Pancreas (tissue), 10 donors: ENCODE measurements at regions not wholly inside any gene's neighbourhood (a gene's known extent, or its start where the extent isn't known, plus 50 kb on each side); places are given as distances from the start of the nearest gene placed in this dataset.

Source experiments
- ATAC-seq, 4 donors: fragments of 200-7000 bp; cut with Tn5 transposase; one replicate each; pipeline versions ENCODE4 v1.8.0 to v1.9.1; 2020; ENCODE audit warnings: mild to moderate bottlenecking in 4 of 4, moderate library complexity in 4 of 4
- DNase-seq, 6 donors: peaks; one replicate each; pipeline ENCODE4 v3.0.0-alpha.2; 2020
- FAIRE-seq: peaks from 2 replicates; lab custom pipeline; 2012; peaks lifted over from hg19 to GRCh38; lab: Jason Lieb, UNC
- H3K27ac ChIP-seq, 4 donors: fragments of 200-600 bp; sonication (generic); 1 replicate in 3 of 4; 2 replicates in 1 of 4; pipeline versions ENCODE4 v1.5.0 to v1.8.0; 2020
- H3K27me3 ChIP-seq, 4 donors: fragments of 200-600 bp; one replicate each; pipeline ENCODE4 v1.8.0; 2021
- H3K36me3 ChIP-seq, 3 donors: fragments of 200-600 bp; sonication (generic) in 1 of 3; one replicate each; pipeline versions ENCODE4 v1.5.0 to v1.8.0; 2020 to 2021
- H3K4me1 ChIP-seq, 3 donors: fragments of 200-600 bp; one replicate each; pipeline ENCODE4 v1.8.0; 2021
- H3K4me3 ChIP-seq, 4 donors: fragments of 200-600 bp; sonication (generic) in 2 of 4; one replicate each; pipeline versions ENCODE4 v1.5.0 to v1.8.0; 2020 to 2021
- H3K9me3 ChIP-seq, 4 donors: fragments of 200-600 bp; one replicate each; pipeline ENCODE4 v1.8.0; 2021
- CTCF ChIP-seq, 4 donors: fragments of 200-600 bp; sonication (generic) in 3 of 4; IDR thresholded peaks; one replicate each; pipeline versions ENCODE4 v1.5.0 to v1.8.0; 2021; ENCODE audit warnings: antibody characterized with exemption in 4 of 4
- WGBS, 2 donors: extraction: QIAGEN DNeasy Blood & Tissue Kit; methylation state at CpG; one replicate each; pipeline ENCODE4 v1.1.7; 2013; 5-methylcytosine and 5-hydroxymethylcytosine counted together
- intact Hi-C, 3 donors: fragments of 100-400 bp; cut with DNase I; formaldehyde crosslinking; loops; one replicate each; pipeline versions ENCODE4 v1.11.1 to v1.14.2; 2022
- donor health status: healthy with polysubstance abuse.
- donor health status: DM: no; HTN: no; CAD: no; lungs with moderate emphysema.
- donor health status: DM: no; HTN: no; CAD: no.
- donor health status: control.
- donor health status: control.
- donor health status: Bipolar disorder and iron deficiency.
- donor health status: DM: yes; HTN: yes; CAD: no.
- donor health status: DM: no; HTN: no; CAD: no.
- donor health status: DM: no; HTN: no; CAD: no.
- donor health status: DM: yes; HTN: yes; CAD: no.

- ATAC-seq: no peak
- no peak for DNase-seq
- H3K27ac ChIP-seq: no peak overlapping the region
- intact Hi-C loops: no loop called here
- H3K9me3 ChIP-seq: no peaks in the 10 kb centered on the region
- no peak for FAIRE-seq
- TF ChIP-seq CTCF (IDR thresholded peaks at IDR 0.05): no peak
- H3K36me3 ChIP-seq: no peaks in the 10 kb centered on the region
- no peaks in the 10 kb centered on the region for H3K27me3 ChIP-seq
- H3K4me1 ChIP-seq: no peaks in the 10 kb centered on the region
- WGBS, 2 donors: 49 to 56% methylated on average over 2 of the region's 2 CpGs
- H3K4me3 ChIP-seq: no peak overlapping the region
Measured at GRCh38 chr5:106545325-106545724, 1125.4 kb downstream of the EFNA5 start.

GRCh38 chr5:106543330-106543729 is 1127.4 kb downstream of the EFNA5 start:
- no peak for FAIRE-seq

GRCh38 chr5:106530150-106530549 is 1140.6 kb downstream of the EFNA5 start:
- Histone ChIP-seq H3K9me3 (no peaks in the 10 kb centered on the region), H3K27ac (no peak overlapping the region), H3K27me3 (no peaks in the 10 kb centered on the region), H3K36me3 (no peaks in the 10 kb centered on the region), H3K4me1 (no peaks in the 10 kb centered on the region), H3K4me3 (no peak overlapping the region)
- ATAC-seq (no peak), DNase-seq (no peak), FAIRE-seq (no peak)
- TF ChIP-seq CTCF (IDR thresholded peaks at IDR 0.05): no peak
- intact Hi-C loops: no loop called here

More at GRCh38 chr5:106543330-106543729, 1127.4 kb downstream of the EFNA5 start:
- DNase-seq (no peak), ATAC-seq (no peak)
- intact Hi-C loops: no loop called here
- Histone ChIP-seq H3K9me3 (no peaks in the 10 kb centered on the region), H3K4me1 (no peaks in the 10 kb centered on the region), H3K27me3 (no peaks in the 10 kb centered on the region), H3K4me3 (no peak overlapping the region), H3K27ac (no peak overlapping the region), H3K36me3 (no peaks in the 10 kb centered on the region)
- 39 to 52% methylated on average over 1 of the region's 1 CpG for WGBS, 2 donors
- TF ChIP-seq CTCF (IDR thresholded peaks at IDR 0.05): no peak

GRCh38 chr5:106525438-106525837 is 1145.3 kb downstream of the EFNA5 start:
- H3K9me3 ChIP-seq: no peaks in the 10 kb centered on the region
- intact Hi-C loops: no loop called here
- H3K4me1 ChIP-seq: no peaks in the 10 kb centered on the region
- DNase-seq (no peak), ATAC-seq (no peak), FAIRE-seq (no peak)
- no peak overlapping the region for H3K27ac ChIP-seq
- no peaks in the 10 kb centered on the region for H3K36me3 ChIP-seq
- 84 to 89% methylated on average over 3 of the region's 3 CpGs for WGBS, 2 donors
- no peak overlapping the region for H3K4me3 ChIP-seq
- TF ChIP-seq CTCF (IDR thresholded peaks at IDR 0.05): no peak
- no peaks in the 10 kb centered on the region for H3K27me3 ChIP-seq

- Histone ChIP-seq H3K9me3 (no peaks in the 10 kb centered on the region), H3K4me3 (no peak overlapping the region), H3K27me3 (no peaks in the 10 kb centered on the region), H3K4me1 (no peaks in the 10 kb centered on the region), H3K36me3 (no peaks in the 10 kb centered on the region), H3K27ac (no peak overlapping the region)
- intact Hi-C loops: no loop called here
- DNase-seq: no peak
- no peak for TF ChIP-seq CTCF (IDR thresholded peaks at IDR 0.05)
- ATAC-seq: no peak
- no peak for FAIRE-seq
Measured at GRCh38 chr5:106523852-106524251, 1146.9 kb downstream of the EFNA5 start.
